HG03457 (cell line): ENCODE measurements at regions not wholly inside any gene's neighbourhood (a gene's known extent, or its start where the extent isn't known, plus 50 kb on each side); places are given as distances from the start of the nearest gene placed in this dataset.

Experiments
- ATAC-seq: cut with Tn5 transposase; IDR thresholded peaks from one replicate; pipeline ENCODE4 v1.9.1; 2021; ENCODE audit warnings: moderate number of reproducible peaks; ENCODE audit not compliant: unreplicated experiment

DNA sequence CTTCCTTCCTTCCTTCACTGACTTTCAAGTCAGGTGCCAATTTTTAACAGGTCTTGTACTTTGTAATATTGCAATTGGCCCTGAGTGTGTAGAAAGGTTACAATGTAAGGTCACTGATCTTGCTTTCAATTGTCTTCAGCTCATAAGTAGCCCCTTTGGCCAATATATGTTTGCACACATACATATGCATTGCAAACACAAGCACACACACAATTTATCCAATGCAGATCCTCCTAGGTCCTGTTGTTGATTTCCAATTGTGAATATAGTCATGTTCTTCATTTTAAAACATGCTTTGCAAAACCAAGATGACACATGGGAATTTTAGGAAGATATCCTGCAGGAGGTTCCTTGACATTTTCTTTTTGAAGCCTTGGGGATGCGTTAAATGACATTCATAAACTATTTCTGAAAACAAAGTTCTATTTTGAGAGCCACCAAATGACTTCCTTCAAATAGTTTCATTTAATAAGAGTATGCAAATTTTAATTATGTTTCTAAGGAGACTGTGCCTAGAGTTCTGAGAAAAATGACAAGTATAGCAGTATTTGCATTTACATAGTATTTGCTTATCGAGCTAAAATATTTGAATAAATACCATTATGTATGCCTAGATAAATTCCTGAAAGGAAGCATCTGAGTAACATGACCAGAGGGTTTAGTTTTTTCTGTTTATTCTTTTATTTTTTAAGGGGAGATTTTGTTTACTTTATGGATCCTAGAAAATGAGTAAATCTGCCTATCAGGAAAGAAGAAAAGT is 117.1 kb upstream of the TMEFF2 start:
- no peak for ATAC-seq

DNA sequence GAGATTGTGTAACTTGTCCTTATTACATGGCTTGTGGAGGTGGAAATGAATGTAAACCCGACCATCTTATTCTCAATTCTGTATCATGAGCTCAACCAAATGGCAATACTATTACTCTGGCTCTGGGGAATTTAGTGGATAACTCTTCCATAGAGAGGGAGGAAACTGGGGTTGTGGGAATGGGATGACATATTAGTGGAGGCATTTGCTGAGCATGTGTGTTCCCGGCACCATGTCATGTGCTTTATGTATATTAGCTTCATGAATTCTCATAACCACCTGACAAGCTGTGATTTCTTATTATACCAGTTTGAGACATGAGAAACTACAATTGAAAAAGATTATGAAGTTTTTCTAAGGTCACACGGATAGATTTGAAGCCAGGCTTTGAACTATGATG is 112.8 kb upstream of the TMEFF2 start:
- ATAC-seq: no peak

DNA sequence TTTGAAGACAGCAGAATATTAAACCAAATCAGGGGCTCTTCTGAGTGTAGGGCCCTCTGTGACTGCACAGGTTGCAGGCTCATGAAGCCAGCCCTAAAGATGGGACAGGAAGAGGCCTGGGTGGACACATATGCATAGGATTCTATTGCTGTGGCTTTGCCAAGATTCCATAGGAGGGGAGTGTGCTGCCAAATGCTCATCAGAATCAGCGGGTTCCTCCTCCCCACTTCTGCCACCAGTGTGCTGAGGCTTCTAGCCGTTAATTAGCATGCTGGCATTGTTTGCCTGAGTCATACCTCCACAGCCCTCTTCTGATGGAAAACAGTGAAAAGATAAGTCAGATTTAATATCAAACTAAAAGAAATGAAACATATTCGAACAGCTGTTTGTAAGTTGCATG is 103.9 kb upstream of the TMEFF2 start:
- ATAC-seq: no peak

DNA sequence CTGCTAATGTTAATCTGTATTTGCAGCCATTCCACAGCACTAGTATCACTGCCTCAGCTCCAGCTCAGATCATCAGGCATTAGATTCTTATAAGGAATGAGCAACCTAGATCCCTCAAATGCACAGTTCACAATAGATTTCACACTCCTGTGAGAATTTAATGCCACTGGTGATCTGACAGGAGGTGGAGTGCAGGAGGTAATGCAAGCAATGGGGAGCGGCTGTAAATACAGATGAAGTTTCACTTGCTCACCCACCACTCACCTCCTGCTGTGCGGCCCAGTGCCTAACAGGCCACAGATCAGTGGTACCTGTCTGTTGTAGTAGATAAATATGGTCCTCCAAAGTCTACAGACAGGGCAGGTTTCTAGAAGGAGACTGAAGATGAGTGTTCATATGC is 97.7 kb upstream of the TMEFF2 start:
- ATAC-seq: no peak

DNA sequence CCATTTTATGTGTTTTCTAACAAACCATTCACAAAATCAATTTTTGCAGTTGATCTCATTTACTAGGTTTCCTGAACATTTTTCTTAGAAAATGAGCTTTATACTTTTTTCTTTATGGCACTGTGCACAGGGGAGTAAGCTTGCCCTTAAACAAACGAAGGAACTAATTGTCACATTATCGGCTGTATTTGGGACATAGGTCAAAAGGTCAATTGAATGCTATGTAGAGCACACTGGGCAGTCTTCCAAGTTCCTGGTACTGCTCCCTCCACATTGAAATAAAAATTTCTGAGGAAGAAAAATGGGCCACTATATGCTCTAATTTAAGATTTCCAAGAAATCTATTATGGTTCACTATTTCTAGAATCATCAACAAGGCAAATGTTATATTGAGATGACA is 93.6 kb upstream of the TMEFF2 start:
- ATAC-seq: no peak

DNA sequence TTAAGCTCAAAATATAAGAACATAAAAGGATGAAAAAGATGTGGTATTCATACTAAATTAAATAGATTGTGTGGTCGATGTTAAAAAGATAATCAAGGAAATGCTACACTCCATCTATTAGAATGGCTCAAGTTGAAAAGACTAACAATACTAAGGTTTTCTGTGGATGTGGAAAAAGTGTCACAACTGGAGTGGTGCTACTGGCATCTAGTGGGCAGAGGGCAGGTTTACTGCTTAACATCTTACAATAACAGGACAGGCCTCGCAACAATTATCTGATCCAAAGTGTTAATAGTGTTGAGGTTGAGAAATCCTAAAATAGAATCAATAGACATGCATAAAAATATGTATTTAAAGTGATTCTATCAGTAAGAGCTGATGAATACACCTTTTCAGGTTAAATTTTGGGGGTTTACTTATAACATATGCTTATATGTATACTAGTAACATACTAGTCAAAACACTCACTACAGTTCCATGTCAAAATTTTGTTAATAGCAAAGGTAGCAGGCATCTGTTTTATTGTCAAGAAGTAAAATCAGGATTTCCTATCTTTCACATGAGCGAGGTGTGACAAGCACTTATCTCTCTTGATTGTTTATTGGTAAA is 91.5 kb upstream of the TMEFF2 start:
- no peak for ATAC-seq

DNA sequence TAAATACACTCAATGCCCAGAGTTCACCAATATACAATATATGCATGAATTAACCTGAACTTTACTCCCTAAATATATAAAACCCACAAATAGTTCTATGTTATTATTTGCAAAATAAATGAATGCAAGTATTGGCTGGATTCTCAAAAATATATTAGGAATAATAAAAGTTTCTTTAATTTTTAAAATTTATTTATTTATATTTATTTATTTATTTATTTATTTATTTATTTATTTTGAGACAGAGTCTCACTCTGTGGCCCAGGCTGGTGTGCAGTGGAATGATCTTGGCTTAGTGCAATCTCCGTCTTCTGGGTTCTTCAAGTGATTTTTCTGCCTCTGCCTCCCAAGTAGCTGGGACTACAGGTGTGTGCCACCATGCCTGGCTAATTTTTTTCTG is 88.7 kb upstream of the TMEFF2 start:
- ATAC-seq: no peak

DNA sequence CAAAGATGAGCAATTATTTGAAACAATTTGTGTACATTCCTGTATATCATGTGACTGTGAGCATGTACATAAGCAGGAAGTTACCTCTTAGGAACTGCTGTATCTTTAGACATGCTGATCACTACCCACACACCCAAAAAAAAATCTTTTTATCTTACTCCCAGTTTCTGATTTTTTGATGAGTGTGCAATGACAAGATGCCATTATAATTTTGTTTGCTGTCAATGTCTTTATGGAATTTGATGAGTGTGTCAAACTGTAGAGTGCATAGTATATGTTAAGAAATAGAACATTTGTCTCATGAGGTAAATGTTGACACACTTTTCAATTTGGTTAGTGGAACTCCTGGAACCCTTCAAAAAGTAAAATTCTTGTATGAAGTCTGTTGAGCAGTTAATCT is 84.0 kb upstream of the TMEFF2 start:
- no peak for ATAC-seq

DNA sequence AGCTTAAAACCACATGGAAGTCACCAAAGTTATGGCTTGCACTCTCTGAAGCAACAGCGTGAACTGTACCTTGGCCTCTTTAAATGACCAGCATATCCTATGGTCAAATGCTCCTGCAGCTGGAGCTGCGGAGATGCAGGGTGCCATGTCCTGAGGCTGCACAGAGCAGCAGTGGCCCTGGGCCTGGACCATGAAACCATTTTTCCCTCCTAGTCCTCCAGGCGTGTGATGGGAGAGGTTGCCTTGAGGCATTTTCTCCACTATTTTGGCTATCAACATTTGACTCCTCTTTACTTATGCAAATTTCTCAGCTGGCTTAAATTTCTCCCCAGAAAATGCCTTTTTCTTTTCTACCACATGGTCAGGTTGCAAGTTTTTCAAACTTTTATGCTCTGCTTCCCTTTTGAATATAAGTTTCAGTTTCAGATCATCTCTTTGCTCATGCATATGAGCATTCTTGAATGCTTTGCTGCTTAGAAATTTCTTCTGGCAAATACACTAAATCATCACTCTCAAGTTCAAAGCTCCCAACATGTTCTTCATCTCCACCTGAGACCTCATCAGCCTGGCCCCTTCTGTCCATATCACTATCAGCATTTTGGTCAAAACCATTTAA is 82.9 kb upstream of the TMEFF2 start:
- no peak for ATAC-seq

DNA sequence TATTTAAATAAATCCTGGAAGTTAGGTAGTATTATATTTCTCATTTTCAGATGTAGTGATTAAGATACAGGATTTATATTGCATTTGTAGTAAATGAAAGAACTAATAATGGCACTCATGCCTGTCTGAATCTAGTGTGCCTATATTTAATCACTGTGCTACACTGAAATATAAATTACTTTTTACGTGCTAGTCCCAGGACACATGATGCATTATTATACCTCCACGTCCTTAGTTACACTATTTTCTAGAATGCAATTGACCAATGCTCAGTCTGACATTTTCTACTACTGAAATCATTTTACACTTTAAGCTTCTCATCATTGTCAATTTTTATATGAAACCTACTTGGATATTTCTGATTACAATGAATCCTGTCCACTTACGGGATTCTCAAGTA is 80.9 kb upstream of the TMEFF2 start:
- ATAC-seq: no peak

DNA sequence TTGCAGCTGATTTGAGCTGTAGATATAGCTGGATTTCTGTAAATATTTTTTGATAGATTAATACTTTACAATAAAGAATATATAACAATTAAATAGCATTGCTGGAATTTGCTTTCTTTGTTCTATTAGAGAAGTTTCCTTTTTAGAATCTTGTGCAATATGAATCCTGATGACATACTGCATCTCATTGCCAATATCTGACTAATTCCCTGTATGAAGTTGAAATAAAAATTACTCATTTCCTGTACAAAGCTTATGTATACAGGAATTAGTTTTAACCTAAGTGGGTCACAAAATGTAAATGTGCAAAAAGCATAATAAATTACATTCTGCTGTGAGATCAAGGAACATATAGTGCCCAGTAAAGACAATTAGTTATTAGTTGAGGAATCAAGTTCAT is 72.8 kb upstream of the TMEFF2 start:
- ATAC-seq: no peak

DNA sequence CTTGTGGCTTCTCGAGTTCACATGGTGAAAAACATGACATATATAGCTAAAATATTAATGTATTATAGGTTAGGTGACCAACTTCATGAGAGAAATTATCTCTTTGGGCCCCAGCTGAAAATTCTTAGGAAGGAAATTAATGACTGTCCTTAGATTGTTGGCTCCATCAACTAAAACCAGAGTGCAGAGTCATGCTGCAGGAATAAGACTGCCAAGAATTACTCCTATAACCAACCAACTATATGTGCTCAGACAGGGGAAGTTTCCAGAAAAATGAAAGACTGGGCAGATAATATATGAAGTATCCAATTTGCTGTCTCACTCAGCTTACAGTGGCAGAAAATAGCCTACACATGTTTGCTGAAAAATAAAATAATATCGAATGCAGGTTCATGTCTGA is 71.0 kb upstream of the TMEFF2 start:
- no peak for ATAC-seq

DNA sequence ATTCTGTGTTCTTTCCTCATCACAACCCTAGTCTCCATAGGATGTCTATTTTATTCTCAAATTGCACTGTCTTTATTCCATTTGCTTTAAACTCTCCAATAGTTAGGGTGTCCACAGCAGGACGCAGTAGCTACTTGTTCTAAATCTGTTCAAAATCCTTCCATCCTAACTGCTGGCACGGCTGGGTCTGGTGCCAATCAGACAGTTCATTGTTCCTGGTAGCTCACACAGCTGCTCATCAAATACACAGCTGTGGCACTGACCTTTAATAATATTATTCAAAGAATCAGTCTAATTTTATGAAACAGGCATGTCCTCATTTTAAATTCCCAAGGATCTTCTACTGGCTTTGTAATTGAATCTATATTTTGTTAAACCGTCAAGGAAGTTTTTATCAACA is 59.7 kb upstream of the TMEFF2 start:
- ATAC-seq: no peak

DNA sequence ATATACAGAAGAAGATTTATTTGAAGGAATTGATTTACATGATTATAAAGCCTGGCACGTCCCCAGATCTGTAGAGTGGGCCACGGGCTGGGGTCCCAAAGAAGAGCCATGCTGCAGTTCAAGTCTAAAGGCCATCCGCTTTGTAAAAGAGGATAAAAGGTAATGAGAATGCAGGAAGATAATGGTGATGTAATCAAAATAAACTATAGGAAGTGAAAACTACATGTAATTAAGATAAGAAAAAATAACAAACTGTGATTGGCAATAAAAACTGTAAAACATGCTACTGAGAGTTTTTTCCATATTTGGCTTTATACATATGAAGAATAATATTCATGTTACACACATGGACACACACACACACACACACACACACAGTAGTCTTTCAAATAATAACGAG is 59.0 kb upstream of the TMEFF2 start:
- ATAC-seq: no peak

DNA sequence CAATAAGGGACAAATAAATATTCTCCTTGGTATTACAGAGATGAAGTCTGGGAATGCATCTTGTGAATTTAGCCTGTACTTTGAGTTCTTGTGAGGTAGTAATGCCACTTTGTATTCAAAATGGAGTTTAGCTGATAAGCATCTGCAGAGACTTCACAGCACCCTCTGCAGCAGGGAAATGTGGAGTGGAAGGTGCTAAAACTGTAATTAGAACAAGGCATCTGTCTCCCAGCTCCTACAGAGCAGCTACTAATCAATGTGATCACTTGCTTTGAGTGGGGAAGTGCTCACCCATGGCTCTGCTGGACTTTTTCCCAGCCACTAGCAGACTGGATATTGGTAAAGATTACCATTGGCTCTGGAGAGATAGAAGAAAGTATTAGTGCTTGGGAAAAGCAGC is 56.2 kb upstream of the TMEFF2 start:
- ATAC-seq: no peak

DNA sequence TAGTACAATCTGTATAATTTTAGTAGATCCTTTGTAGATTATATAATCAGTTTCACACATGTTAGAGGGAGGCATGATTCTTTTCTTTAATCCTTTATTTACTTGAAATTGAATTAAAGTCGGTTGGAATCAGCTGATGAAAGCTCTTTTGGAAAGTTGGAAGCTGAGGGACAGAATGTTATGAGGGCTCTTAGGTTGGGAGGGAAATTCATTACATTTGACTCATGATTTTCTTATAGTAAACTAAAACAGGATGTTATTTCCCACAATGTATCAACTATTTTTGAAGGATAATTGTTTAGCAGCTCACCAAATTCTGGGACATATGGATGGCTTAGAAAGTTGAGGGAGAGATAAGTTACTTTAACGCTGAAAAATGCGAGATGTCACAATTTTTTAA is 52.7 kb upstream of the TMEFF2 start:
- ATAC-seq: no peak

DNA sequence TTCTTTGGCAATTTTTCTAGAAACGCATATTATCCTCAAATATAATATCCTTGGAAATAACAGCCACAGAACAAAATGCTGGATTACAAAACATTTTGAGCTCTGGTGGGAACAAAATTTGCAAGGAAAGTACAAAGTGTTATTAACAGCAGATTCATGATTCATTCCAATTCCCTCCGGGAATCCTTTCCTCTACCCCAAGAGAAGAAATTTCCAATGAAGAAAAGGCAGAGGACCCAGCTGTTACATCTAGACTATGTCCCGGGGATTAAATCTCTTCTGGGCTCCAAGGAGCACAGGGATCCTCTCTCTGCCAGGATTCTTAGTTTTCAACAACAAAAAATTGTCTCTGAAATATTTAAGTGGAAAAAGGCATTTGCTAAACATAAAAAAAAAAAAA is 51.6 kb upstream of the TMEFF2 start:
- ATAC-seq: no peak

DNA sequence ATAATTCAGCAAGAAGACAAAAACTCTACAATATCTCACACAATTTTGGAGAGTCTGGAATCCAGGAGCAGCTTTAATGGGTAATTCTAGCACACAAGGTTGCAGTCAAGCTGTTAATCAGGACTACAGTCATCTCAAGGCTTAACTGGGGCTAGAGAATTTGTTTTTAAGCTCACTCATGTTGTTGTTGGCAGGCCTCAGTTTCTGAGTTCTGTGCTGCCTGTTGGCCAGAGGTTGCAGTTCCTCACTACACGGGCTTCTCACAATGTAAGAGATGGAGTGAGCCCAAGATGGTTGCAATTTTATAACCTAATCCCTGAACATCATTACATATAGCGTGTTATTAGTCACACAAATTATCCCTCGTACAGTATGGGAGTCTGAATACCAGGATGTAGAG is 50.6 kb upstream of the TMEFF2 start:
- ATAC-seq: no peak
